ENCODE measurements at regions not wholly inside any gene's neighbourhood (a gene's known extent, or its start where the extent isn't known, plus 50 kb on each side); places are given as distances from the start of the nearest gene placed in this dataset.
"Not testable (repeated sequence)": the region's sequence is repeated elsewhere in the genome, so short reads cannot be mapped to it uniquely, and the experiment has no call there.

DNA sequence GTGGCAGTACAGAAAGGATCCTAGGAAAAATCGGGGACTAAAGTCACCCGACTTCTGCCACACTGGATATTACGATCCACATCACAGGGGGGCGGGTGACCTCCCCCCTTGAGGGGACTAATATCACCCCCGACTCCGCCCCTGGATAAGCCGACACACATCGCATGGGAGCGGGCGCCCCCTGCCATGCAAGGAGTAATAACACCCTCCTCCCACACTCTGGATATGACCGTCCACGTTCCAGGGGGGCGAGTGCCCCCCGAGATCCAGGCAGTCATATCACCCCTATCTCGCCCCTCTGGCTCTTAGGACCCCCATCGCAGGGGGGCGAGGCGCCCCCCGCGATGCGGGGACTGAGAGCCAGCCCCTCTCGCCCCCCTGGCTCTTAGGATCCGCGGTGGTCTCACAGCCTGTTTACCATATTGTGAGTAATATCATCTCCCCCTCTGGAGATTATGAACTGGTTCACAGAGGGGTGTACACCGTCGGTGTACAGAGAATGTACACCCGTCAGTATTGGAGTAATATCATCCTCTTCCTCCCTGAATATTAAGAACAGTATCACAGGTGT is 423.0 kb downstream of the DIRAS2 start:
- no peak for DNase-seq

DNA sequence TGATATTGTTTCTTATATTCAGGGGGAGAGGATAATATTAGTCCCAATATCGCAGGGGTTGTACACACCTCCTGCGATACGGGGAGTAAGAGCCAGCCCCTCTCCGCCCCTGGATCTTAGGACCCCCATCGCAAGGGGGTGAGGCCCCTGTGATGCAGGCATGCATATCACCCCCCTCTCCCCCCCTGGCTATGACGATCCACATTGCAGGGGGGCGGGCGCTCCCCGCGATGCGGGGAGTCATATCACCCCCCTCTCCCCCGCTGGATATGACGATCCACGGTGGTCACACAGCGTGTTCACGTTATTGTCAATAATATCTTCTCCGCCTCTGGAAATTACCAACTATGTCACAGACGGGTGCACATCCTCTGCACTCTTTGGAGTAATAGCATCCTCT is 420.7 kb downstream of the DIRAS2 start:
- not testable (repeated sequence) for DNase-seq

DNA sequence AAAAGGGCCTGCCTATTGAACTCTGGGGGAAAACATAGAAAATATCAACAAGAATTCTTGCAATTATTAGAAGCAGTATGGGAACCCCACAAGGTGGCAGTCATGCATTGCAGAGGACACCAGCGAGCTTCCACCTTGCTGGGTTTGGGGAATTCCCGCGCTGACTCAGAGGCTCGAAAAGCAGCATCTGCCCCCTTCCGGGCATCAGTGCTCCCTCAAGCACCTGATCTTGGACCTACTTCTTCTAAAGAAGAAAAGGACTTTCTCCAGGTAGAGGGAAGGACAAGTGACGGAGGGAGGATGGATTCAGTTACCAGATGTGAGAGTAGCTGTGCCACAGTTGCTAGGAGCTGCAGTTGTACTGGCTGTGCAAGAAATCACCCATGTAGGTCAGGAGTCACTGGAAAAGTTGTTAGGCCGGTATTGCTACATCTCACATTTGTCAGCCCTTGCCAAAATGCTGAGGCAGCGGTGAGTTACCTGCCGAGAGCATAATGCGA is 415.7 kb downstream of the DIRAS2 start:
- peak; percentile 26 for DNase-seq

DNA sequence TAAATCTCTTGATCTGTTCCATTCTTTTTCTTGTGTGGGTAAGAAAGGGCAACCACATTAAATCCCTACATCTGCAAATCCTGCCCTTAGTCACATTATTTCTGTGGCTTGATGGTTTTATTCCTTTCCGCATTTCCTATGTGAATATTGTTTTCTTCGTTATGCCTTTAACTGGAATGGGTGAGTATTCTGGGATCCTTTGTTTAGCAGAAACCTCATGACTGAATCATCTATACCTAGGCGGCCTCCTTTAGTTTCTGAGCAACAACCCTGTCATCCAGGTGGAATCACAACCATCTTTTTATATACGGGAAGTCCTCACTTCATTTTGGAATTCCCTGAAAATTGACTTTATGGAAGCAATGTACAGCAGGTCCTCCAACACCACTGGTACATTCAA is 409.5 kb downstream of the DIRAS2 start:
- not testable (repeated sequence) for DNase-seq

DNA sequence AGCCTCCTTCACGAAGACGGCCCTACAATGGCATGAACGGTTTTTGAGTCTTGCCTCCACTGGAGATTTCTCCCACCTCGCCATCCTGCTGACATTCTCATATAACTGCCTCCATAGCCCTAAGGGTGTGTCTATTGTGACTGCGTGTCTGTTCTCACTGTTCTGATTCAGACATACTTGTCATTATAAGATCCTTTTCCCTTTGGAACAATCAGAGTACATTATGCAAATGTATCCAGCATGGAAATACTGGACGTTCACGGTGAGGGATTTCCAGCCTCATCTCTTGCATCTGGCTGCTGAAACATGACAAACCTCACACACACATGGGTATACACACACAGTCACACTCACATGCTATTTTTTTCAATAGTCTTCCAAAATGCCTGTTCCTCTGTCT is 402.1 kb downstream of the DIRAS2 start:
- no peak for DNase-seq

DNA sequence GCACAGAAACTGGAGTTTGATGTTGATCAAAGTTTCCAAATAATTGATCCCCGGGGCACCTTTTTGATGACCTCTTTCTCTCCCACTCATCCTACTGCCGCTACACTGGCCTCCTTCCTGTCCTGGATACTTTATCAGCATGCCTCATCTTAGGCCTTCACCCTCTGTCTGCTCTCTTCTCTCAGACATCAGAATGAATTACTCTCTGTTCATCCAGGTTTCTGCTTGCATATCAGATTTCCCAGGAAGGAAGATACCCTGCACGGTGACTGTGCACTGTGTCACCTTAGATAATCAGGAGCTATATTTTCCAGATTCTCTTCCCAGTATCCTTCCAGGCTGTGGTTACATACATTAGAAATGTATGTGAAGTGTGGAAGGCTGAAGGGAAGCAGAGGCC is 397.0 kb downstream of the DIRAS2 start:
- DNase-seq: no peak

DNA sequence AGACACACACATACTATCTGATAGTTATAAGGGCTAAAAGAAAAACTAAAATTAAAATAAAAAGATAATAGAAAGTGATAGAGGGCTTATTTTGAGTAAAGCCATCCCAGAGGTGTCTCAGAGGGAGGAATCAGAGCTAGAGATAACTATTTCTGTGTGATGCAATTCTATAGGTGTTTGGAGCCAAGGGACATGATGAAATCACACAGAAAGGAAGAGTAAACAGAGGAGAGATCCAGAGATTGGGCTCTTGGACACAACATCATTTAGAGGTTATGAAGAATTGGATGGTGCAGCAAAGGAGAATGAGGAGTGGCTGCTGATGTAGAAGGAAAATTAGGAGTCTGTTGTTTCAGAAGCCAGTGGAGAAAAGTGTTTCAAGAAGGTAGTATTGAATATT is 393.5 kb downstream of the DIRAS2 start:
- DNase-seq: no peak

DNA sequence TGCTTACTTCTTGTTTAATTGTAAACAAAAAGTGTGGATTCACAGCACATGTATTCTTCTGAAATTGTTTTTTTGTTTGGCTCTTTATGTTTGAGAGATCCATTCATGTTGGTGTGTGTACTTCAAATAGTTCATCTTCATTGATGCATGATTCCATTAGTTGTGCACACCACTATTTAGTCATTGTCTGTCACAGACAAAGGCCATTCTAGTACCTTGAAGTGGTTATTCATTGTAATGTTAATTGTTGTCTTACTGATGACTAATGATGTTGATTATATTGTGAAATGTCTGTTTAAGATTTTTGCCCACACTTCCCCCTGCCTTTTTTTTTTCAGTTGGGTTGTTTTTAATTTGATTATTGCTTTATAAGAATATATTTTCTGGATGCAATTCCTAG is 391.3 kb downstream of the DIRAS2 start:
- no peak for DNase-seq

DNA sequence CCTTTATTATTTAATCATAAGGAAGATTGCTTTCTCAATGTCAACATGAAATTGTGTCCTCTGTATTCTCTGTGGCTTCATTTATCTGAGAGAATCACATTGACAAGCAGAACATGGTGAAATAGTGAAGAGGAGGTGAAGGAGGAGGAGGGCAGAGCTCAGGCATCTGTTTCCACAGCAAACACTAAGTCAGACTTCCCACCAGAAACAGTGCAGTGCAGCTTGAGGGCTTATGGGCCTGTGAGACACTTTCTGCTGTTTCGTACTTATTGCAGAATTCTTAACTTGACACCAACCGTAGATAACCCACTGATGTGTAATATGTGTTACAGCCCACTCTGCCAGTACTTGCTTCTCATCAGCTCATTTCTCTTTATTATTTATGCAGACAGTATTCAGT is 386.3 kb downstream of the DIRAS2 start:
- DNase-seq: no peak

DNA sequence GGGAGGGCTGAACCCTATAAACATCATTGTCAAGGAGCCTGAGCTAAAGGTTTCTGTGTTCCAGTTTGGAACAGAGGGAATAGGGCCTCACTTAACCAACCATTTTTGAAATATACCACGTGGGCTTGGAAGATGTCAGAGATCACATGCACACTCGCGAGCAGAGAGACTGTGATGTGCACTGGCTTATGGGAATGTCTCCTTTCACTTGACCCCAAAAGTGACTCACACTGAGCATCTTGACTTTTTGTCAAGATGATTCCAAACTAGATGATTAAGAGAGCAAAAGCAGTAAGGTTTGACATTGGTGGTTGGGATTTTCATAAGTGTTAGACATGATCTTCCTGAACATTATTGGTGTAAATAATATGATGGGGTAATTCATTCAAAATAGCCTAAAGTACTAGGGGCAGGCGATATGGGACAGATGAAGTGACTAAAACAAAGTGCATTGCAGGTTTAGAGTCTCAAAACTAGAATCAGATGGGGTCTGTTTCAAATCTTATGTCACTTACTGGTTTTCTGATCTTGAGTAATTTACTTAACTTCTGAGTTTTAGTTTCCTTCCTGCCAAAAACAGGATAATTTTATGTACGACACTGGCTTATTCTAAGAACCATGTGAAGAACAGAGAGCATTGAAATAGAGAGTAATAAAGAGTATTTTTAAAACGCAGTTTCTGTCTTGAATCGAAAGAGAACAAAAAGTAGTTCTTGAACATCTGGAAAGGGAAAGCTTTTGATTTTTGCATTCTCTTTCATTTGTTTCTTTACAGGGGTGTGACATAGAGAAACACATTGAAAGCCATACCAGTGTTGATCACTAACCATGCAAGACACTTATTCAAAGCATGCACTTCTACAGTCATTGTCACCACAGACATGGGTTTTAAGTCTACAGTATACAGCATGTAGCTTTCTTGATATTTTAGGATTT is 383.0 kb downstream of the DIRAS2 start:
- no peak for DNase-seq

DNA sequence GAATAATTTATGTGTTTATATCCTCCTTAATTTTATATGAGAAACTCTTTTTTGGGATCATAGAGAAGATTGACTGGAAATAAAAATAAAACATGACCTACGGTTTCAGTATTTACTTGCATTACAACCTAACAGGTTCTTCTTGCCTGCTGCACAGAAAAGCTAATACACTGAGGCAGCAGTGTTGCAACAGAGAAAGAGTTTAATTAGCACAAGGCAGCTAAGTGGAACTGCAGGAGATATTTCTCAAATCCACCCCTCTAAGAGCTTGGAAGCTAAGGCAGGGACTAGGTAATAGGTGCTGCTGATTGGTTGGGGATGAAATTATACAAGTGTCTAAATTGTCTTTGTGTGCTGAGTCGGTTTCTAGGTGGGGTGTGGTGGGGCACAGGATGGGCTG is 380.9 kb downstream of the DIRAS2 start:
- no peak for DNase-seq

DNA sequence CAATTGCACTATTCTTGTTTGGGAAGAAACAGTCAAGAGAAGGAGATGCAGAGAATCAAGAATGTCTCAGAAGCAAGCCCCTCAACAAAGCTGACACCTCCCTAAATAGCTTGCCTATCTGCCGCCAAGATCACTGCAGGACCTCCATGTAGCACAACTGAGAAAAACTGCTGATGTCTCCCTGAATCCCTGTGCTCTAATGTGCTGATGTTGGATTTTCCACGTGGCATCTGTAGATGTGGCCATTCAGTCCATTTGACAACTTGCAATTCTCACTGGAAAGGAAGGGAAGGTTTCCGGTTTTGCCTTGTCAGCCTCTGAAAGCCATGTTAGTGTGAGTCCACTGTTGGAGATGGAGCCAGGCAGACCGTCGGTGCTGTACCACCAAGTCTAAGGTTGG is 374.0 kb downstream of the DIRAS2 start:
- no peak for DNase-seq

DNA sequence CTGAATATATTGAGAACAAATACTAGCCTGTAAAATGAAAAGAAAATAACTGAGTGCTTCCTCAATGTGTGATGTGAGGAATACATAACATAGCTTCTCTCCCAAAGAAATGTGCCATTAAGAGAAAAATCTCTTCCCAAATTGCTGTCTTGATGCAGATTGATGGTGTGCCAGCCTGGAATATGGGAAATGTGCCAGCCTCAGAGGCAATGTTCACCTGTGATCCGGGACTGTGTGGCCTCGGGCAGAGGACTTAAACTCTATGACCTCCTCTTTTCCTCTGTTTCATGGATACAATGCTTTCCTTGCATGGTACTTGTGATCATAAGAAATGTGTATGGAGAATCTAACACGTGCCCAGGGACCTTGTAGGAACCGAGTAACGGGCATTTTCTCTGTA is 370.9 kb downstream of the DIRAS2 start:
- DNase-seq: no peak

DNA sequence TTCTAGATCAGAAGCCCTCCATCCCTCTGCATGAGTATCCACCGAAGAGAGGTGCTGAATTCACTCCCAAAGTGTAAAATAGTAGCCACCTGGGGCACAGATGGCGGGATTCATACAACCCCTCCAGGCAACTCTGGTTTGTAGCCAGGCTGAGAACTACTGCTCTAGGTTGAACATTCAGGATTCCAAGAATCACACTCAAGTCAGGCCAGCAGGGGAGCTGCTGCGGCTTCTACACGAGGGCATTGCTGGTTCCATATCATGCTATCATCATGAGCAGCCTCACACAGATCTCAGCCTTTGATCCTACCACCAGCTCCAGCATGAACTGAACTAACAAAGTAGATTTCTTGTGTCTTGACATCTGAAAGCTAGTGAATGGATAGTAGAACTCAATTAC is 367.9 kb downstream of the DIRAS2 start:
- DNase-seq: no peak

DNA sequence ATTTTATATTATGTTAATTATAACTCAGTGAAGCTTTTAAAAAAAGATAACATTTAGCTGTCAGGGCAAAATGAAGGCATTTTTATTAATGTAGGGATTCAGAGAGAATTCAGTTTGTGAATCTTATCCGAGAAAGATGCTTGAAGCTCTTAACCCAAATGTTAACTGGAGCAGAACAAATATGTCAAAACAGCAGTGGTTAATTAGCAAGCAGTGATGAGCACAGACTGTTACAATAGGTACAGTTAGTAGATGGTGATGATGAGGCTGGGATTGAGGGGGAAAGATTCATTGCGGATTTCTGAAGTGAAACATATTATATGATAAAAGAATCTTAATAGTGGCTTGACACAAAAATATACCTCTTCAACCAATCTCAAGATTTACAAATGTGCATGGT is 356.7 kb downstream of the DIRAS2 start:
- DNase-seq: no peak

DNA sequence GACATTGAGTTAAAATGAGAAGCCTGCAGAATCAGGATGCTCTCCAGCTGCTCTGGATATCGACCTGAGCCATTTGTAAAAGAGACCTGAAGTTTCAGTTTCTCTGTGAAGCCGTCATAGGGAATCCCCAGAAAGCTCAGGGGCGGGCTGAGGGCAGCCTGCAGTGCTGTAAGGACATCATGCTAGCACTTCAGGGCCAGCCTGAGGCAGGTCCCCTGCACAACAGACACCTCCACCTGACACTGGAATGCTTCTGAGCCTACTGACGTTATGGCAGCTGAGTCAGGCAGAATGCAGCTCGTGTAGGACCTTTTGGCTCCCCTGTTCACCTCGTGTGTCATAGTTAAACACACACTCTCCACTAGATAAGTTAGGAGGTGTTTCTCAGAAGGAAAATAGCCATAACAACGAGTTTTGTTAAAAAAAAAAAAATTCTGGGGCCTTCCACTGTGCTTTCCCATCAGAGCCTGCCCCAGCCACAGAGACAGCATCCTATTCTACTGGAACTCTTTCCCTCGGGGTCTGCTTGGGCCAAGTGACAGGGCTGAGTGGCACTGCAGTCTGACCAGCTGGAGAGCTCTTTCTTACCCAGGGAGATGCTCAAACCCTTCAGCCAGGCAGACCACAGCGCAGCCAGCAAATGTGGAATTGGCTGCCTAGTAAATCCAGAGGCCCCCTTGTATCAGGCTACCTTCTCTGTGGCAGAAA is 354.9 kb downstream of the DIRAS2 start:
- no peak for DNase-seq

DNA sequence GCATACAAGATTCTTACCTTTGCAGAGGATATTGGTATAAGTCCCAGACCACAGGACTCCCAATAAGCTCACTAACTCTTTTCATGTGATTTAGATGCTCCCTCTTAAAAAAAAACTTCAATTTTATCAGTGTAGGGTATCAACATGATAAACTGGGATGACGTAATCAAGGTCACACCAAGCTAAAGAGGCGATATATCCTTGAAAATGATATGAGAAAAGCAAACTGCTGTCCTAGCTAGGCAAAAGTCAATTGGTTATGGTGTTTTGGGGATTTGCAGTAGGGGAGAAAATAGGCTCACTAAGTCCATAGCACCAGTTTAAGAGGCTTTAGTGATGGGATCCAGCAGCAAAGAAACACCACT is 354.4 kb downstream of the DIRAS2 start:
- no peak for DNase-seq

DNA sequence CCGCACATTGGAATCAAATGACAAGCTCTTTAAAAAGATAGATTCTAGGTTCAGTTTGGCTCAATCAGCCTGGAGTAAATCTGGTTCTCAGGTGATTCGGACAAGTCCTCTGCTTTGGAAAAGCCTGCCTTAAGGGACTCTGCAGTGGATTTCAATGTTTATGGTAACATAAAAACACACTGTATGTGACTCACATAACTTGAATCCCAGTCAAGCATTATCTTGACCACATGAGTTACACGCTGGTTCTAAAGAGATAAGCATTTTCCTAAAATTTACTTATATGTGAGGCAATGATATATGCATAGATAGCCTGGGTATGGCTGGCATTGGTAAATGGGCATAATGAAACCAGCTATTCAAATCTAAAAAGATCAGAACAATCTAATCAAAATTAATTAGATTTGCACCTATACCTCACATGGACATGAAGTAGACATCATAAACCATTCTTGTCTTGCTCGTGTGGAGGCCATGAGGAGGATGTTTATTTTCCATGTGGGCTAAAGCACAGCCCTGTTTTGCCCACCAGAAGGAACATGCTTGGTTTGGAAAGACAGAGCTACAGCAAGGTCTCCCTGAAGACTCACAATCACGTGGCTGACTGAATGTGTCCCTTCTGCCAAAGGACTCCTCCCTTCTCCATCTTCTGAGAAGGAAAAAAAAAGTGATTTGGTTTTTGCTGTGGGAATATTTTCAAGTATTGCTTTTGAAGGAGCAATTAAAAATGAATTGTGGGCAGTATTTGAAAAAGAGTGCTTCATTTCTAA is 351.7 kb downstream of the DIRAS2 start:
- DNase-seq: no peak

DNA sequence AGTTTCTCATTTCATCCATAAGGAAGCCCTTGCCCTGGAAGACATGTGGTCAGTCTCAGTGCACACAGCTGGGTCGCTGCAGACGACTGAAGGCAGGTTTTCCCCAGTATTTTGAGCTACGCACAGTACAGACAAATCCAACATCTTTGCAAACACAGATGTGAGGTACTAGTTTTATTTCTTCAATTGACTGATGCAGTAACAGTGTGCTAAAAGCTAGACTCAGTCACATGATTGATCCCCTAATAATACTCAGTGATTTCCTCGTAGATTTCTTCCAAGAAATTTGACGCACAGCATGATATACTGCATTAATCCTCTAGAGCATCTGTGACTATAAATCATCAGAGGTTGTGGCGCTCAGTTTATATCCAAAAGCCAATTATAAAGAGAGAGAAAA is 346.1 kb downstream of the DIRAS2 start:
- DNase-seq: no peak

DNA sequence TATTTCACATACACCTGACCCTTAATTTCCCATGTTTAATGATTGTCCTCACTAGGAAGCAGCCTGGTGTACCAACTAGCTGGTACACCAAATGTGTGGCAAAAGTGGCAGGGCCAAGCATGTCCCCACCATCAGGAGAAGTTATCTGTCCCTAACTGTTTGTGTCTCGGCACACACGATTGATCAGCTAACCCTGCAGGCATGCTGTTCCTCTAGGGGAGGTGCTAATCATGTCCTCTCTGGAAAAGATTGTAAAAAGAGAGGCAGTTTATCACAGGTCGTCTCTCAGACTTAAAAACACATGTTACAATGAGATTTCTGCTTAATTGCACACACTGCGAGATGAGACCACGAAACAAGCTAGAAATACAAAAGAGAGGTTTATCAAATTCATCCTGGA is 342.7 kb downstream of the DIRAS2 start:
- DNase-seq: no peak

DNA sequence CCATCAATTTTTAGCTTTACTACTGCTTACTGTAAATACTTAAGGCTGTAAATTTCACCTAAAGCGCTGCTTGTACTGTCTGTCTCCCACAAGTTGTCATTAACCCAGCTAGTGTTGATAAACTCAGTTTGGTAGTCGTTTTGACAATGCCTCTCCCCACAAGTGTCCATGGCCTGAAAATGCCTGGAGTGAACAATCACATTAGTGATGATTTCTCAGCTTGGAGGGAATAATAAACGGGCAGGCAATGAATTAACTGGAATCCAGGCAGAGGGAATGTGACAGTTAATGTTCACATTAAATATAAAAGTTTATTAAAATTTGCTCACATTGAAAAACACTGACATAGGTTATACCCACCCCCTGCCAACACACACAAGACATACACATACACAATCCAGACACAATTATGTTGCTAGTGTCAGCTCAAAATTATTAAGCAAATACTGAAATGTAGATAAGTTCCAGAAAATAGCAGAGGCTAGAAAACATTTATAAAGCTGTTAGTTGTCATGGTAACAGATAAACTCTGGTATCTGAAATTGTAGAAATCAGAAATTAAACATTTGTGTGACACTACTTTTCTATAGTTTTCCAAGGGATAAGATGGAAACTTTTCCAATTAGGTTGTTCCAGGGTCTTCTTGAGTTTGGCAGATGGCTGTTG is 341.9 kb downstream of the DIRAS2 start:
- DNase-seq: no peak

DNA sequence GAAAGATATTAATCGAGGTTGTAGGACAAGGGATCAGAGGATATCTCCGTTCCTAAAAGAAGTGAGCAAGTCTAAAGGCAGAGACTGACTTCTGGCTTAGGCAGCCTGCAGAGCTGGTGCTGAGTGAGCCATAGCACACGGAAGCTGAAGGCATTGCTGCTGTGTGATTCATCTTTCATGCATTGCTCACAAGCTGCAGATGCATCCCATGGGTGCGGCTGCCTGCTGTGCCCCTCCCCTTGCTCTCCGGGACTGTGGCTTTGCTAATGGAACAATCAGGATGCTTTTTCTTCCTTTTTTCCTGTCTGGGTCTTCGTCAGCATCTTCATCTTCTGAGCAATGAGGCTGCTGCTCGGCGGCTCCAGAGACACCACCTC is 341.4 kb downstream of the DIRAS2 start:
- no peak for DNase-seq

DNA sequence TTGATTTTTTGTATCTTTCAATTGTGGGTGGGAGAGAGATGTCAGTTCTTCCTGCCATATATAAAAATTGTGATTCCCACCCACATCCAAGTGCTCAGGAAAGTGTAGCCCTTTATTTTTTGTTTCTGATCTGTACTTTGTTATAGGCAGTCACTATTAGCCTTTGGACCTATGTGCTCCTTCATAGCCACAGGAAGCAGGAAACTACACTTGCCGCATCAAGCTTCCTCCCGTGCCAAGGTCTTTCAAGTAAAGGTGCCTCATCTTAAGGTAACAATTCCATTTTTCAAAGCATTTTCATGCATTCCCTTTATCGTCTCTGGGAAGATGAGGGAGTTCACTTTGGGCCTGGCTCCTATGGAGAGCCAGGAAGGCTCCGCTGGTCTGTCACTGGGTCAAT is 339.0 kb downstream of the DIRAS2 start:
- DNase-seq: no peak

All from NCI-H2029 (cell line).